Fibroblast of villous mesenchyme (primary cell): ENCODE measurements at regions not wholly inside any gene's neighbourhood (a gene's known extent, or its start where the extent isn't known, plus 50 kb on each side); places are given as distances from the start of the nearest gene placed in this dataset.
A peak's percentile ranks its signal among the peaks of the same experiment; 100 is the strongest.

Experiments used
- DNase-seq: peaks from one replicate; pipeline ENCODE4 v3.0.0-alpha.2; 2010; ENCODE audit warnings: low read depth
- H3K4me3 ChIP-seq: 2 replicates; pipeline ENCODE4 v1.5.1; 2011; ENCODE audit warnings: low read depth, mild to moderate bottlenecking, low read length
- CTCF ChIP-seq: IDR thresholded peaks from 2 replicates; pipeline ENCODE4 v1.5.1; 2012; ENCODE audit warnings: low read depth, mild to moderate bottlenecking, low read length; ENCODE audit not compliant: insufficient read depth

GRCh38 chr11:91959411-91959810 lies 265.2 kb upstream of the FAT3 start:
- no peak for DNase-seq
- no peak for TF ChIP-seq CTCF
- no peak overlapping the region for H3K4me3 ChIP-seq

- H3K4me3 ChIP-seq: no peak overlapping the region
- no peak for TF ChIP-seq CTCF
- no peak for DNase-seq
Measured at GRCh38 chr11:91956711-91957110, 267.9 kb upstream of the FAT3 start.

GRCh38 chr11:91955206-91955605 lies 269.4 kb upstream of the FAT3 start:
- no peak for TF ChIP-seq CTCF
- H3K4me3 ChIP-seq: no peak overlapping the region
- DNase-seq: no peak

GRCh38 chr11:91952056-91952455 lies 272.6 kb upstream of the FAT3 start:
- TF ChIP-seq CTCF: no peak
- H3K4me3 ChIP-seq: no peak overlapping the region
- DNase-seq: no peak

- no peak for TF ChIP-seq CTCF
- no peak overlapping the region for H3K4me3 ChIP-seq
- peak; percentile 15 for DNase-seq
Measured at GRCh38 chr11:91947215-91947820, 277.3 kb upstream of the FAT3 start.

- DNase-seq: peak; percentile 34
- no peak for TF ChIP-seq CTCF
- H3K4me3 ChIP-seq: no peak overlapping the region
Measured at GRCh38 chr11:91946397-91946951, 278.1 kb upstream of the FAT3 start.

- no peak overlapping the region for H3K4me3 ChIP-seq
- no peak for DNase-seq
- TF ChIP-seq CTCF: no peak
Measured at GRCh38 chr11:91935120-91935519, 289.5 kb upstream of the FAT3 start.
